Upper lobe of right lung (tissue), 1 donor: ENCODE measurements at regions not wholly inside any gene's neighbourhood (a gene's known extent, or its start where the extent isn't known, plus 50 kb on each side); places are given as distances from the start of the nearest gene placed in this dataset.

Experiments used
- ATAC-seq: fragments of 200-7000 bp; cut with Tn5 transposase; one replicate; pipeline ENCODE4 v1.9.1; 2020; ENCODE audit warnings: mild to moderate bottlenecking, moderate library complexity
- DNase-seq: peaks from one replicate; pipeline ENCODE4 v3.0.0-alpha.2; 2020
- H3K27ac ChIP-seq: fragments of 200-600 bp; one replicate; pipeline ENCODE4 v1.8.0; 2022
- H3K27me3 ChIP-seq: fragments of 200-600 bp; one replicate; pipeline ENCODE4 v1.8.0; 2022; ENCODE audit warnings: mild to moderate bottlenecking
- H3K36me3 ChIP-seq: fragments of 200-600 bp; one replicate; pipeline ENCODE4 v1.8.0; 2022
- H3K4me1 ChIP-seq: fragments of 200-600 bp; one replicate; pipeline ENCODE4 v1.8.0; 2022
- H3K4me3 ChIP-seq: fragments of 200-600 bp; one replicate; pipeline ENCODE4 v1.8.0; 2022; ENCODE audit warnings: mild to moderate bottlenecking
- H3K9me3 ChIP-seq: fragments of 200-600 bp; one replicate; pipeline ENCODE4 v1.8.0; 2022
- intact Hi-C: fragments of 100-400 bp; cut with DNase I; formaldehyde crosslinking; loops from one replicate; pipeline ENCODE4 v1.11.0; 2022
- TF ChIP-seq, protein P1 (sequence below): fragments of 200-600 bp; IDR thresholded peaks from one replicate; pipeline ENCODE4 v1.8.0; 2022; ENCODE audit warnings: antibody characterized with exemption
- donor health status: DM: no; HTN: yes; CAD: no; lungs with severe emphysema.

DNA sequence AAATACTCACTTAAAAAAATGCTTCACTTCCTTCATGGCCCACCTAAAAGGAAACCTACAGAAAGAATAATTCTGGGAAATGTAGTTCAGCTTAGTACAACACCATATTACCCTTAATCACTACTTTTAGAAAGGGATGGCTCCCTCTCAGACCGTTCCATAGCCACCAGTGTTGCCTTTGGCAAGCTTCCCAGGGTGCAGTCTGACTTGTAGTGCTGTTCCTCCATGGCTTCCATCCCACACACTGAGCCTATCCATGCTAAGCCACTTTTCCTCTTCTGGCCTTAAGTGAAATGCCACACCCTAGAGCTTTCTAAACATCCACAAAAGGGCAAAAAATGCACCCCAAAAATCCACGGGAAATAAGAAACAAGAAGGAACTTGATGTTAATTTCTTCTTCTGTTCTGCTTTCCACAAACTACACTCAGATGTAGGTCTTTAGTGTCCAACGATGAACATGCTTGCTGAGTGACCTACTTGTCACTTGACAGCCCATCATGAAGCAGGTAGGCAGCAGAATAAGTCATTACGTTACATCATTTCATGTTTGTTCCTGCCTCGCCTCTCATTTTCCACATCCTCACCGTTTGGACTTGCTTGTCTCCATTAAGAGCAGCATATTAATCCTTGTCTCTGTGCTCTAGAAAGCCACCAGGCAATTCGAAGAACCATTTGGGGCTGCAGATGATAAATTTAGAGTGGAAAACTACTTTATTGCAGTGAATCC, 391.1 kb upstream of the GRAMD2B start:
- intact Hi-C loops = no loop called here
- no peak for DNase-seq
- no peak overlapping the region for H3K27ac ChIP-seq
- no peaks in the 10 kb centered on the region for H3K36me3 ChIP-seq
- H3K4me1 ChIP-seq = no peaks in the 10 kb centered on the region
- no peak for ATAC-seq
- TF ChIP-seq, protein P1, sequence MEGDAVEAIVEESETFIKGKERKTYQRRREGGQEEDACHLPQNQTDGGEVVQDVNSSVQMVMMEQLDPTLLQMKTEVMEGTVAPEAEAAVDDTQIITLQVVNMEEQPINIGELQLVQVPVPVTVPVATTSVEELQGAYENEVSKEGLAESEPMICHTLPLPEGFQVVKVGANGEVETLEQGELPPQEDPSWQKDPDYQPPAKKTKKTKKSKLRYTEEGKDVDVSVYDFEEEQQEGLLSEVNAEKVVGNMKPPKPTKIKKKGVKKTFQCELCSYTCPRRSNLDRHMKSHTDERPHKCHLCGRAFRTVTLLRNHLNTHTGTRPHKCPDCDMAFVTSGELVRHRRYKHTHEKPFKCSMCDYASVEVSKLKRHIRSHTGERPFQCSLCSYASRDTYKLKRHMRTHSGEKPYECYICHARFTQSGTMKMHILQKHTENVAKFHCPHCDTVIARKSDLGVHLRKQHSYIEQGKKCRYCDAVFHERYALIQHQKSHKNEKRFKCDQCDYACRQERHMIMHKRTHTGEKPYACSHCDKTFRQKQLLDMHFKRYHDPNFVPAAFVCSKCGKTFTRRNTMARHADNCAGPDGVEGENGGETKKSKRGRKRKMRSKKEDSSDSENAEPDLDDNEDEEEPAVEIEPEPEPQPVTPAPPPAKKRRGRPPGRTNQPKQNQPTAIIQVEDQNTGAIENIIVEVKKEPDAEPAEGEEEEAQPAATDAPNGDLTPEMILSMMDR = no peak
- H3K4me3 ChIP-seq = no peak overlapping the region
- H3K9me3 ChIP-seq = peaks cover 18% of the 10 kb centered on the region
- no peaks in the 10 kb centered on the region for H3K27me3 ChIP-seq

GRCh38 chr5:126043688-126044087, 379.5 kb upstream of the GRAMD2B start:
- DNase-seq (no peak), ATAC-seq (no peak)
- no peaks in the 10 kb centered on the region for H3K36me3 ChIP-seq
- H3K4me3 ChIP-seq = no peak overlapping the region
- TF ChIP-seq, protein P1 = no peak
- H3K4me1 ChIP-seq = no peaks in the 10 kb centered on the region
- H3K27ac ChIP-seq = no peak overlapping the region
- no peaks in the 10 kb centered on the region for H3K9me3 ChIP-seq
- H3K27me3 ChIP-seq = no peaks in the 10 kb centered on the region
- intact Hi-C loops = no loop called here

DNA sequence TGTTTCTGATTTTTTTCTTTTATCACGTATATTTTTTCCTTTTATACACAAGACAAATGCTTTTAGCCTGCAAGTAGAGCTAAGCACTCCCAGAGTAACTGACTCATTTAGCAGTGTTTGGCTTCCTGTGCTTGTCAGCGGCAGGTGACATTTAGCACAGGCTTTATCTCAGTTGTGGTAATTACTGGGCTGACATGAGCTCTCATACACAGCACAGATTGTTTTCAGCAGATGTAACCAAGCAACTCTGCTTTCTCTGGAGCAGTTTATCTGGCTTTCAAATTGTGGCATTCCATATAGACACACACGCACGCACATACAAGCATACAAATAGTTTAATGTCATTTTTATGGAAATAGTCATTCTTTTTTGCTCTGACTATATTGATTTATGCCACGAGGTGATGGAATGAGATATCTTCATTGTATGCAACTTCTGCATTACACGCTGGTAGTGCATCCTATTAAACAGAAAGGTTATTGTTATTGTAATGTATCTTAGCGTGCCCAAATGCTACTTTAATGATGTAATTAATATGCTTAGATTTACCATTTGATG, 379.0 kb upstream of the GRAMD2B start:
- H3K4me1 ChIP-seq = no peaks in the 10 kb centered on the region
- TF ChIP-seq, protein P1 = no peak
- intact Hi-C loops = no loop called here

GRCh38 chr5:126044931-126045565, 378.2 kb upstream of the GRAMD2B start:
- Histone ChIP-seq H3K36me3 (no peaks in the 10 kb centered on the region), H3K9me3 (no peaks in the 10 kb centered on the region), H3K4me1 (no peaks in the 10 kb centered on the region), H3K27ac (no peak overlapping the region), H3K27me3 (no peaks in the 10 kb centered on the region), H3K4me3 (no peak overlapping the region)
- DNase-seq (no peak), ATAC-seq (no peak)
- intact Hi-C loops = no loop called here
- TF ChIP-seq, protein P1 = no peak

More for the DNA sequence above, 379.0 kb upstream of the GRAMD2B start:
- H3K27ac ChIP-seq = no peak overlapping the region
- H3K27me3 ChIP-seq = no peaks in the 10 kb centered on the region
- no peak overlapping the region for H3K4me3 ChIP-seq
- no peaks in the 10 kb centered on the region for H3K36me3 ChIP-seq
- H3K9me3 ChIP-seq = no peaks in the 10 kb centered on the region
- ATAC-seq = no peak
- no peak for DNase-seq

DNA sequence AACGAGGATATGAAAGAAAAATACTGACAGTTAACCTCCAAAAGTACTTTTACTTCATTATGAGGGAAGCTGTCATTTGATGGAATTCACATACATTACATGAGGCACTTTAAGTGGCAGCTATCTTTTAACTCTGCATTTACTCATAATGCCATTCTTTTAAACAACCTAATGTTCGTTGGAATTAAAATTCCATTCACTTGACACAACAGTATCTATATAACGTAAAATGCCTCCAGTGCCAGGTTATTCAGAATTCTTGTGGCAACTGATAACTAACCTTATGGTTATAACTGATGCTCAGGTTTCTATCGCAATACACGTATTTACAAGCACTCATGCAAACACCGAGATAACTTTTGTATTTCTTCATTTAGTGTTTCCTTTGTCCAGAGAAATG, 376.9 kb upstream of the GRAMD2B start:
- Histone ChIP-seq H3K27me3 (no peaks in the 10 kb centered on the region), H3K27ac (no peak overlapping the region), H3K4me3 (no peak overlapping the region), H3K4me1 (no peaks in the 10 kb centered on the region), H3K9me3 (no peaks in the 10 kb centered on the region), H3K36me3 (no peaks in the 10 kb centered on the region)
- intact Hi-C loops = no loop called here
- no peak for DNase-seq
- TF ChIP-seq, protein P1 = no peak
- no peak for ATAC-seq
